H9 (cell line): ENCODE measurements at regions not wholly inside any gene's neighbourhood (a gene's known extent, or its start where the extent isn't known, plus 50 kb on each side); places are given as distances from the start of the nearest gene placed in this dataset.

Experiments used
- DNase-seq: peaks from one replicate; pipeline ENCODE4 v3.0.0-alpha.2; 2017
- H2AFZ ChIP-seq: one replicate; pipeline ENCODE4 v1.6.1; 2013; ENCODE audit warnings: mild to moderate bottlenecking, low read length, control low read depth, moderate library complexity
- H2AK5ac ChIP-seq: 2 replicates; pipeline ENCODE4 v1.6.1; 2013; ENCODE audit warnings: low read length, control low read depth, mixed read lengths; ENCODE audit not compliant: insufficient read length
- H2BK120ac ChIP-seq: one replicate; pipeline ENCODE4 v1.6.1; 2013; ENCODE audit warnings: low read depth, mild to moderate bottlenecking, low read length, control low read depth, inconsistent platforms; ENCODE audit not compliant: poor library complexity, severe bottlenecking
- H2BK12ac ChIP-seq: 2 replicates; pipeline ENCODE4 v1.6.1; 2013; ENCODE audit warnings: low read length, control low read depth, mixed read lengths, low read depth; ENCODE audit not compliant: insufficient read length
- H2BK15ac ChIP-seq: 2 replicates; pipeline ENCODE4 v1.6.1; 2013; ENCODE audit warnings: low read depth, low read length, control low read depth
- H2BK20ac ChIP-seq: one replicate; pipeline ENCODE4 v1.6.1; 2013; ENCODE audit warnings: low read depth, mild to moderate bottlenecking, low read length, control low read depth, inconsistent platforms; ENCODE audit not compliant: poor library complexity, severe bottlenecking
- H2BK5ac ChIP-seq: 2 replicates; pipeline ENCODE4 v1.6.1; 2013; ENCODE audit warnings: low read length, control low read depth, mixed read lengths; ENCODE audit not compliant: insufficient read length
- H3K14ac ChIP-seq: 2 replicates; pipeline ENCODE4 v1.6.1; 2013; ENCODE audit warnings: low read length, control low read depth; ENCODE audit not compliant: insufficient read depth
- H3K18ac ChIP-seq: 2 replicates; pipeline ENCODE4 v1.6.1; 2013; ENCODE audit warnings: low read depth, mild to moderate bottlenecking, mixed read lengths, low read length, control low read depth; ENCODE audit not compliant: insufficient read length
- H3K23ac ChIP-seq: 2 replicates; pipeline ENCODE4 v1.6.1; 2013; ENCODE audit warnings: low read length, control low read depth, mixed read lengths, low read depth; ENCODE audit not compliant: insufficient read length
- H3K23me2 ChIP-seq: 2 replicates; pipeline ENCODE4 v1.6.1; 2013; ENCODE audit warnings: low read depth, mild to moderate bottlenecking, mixed read lengths, low read length, control low read depth; ENCODE audit not compliant: insufficient read length, poor library complexity, severe bottlenecking
- H3K27ac ChIP-seq: 2 replicates; pipeline ENCODE4 v1.5.1; 2013; ENCODE audit warnings: low read length, control low read depth, mixed read lengths, low read depth; ENCODE audit not compliant: insufficient read length
- H3K27me3 ChIP-seq: 2 replicates; pipeline ENCODE4 v1.6.1; 2013; ENCODE audit warnings: low read length, control low read depth, inconsistent platforms; ENCODE audit not compliant: insufficient read depth
- H3K4ac ChIP-seq: 2 replicates; pipeline ENCODE4 v1.6.1; 2013; ENCODE audit warnings: low read depth, mild to moderate bottlenecking, control low read depth, inconsistent platforms, low read length, moderate library complexity
- H3K4me1 ChIP-seq: 2 replicates; pipeline ENCODE4 v1.6.1; 2013; ENCODE audit warnings: low read length, control low read depth, inconsistent platforms; ENCODE audit not compliant: insufficient read depth
- H3K4me2 ChIP-seq: 2 replicates; pipeline ENCODE4 v1.6.1; 2013; ENCODE audit warnings: low read length, control low read depth, mixed read lengths; ENCODE audit not compliant: insufficient read length, insufficient read depth
- H3K56ac ChIP-seq: 2 replicates; pipeline ENCODE4 v1.6.1; 2013; ENCODE audit warnings: low read depth, mild to moderate bottlenecking, mixed read lengths, low read length, control low read depth; ENCODE audit not compliant: insufficient read length
- H3K79me1 ChIP-seq: 2 replicates; pipeline ENCODE4 v1.6.1; 2013; ENCODE audit warnings: low read depth, mild to moderate bottlenecking, moderate library complexity, low read length, control low read depth, inconsistent platforms; ENCODE audit not compliant: insufficient read depth, poor library complexity, severe bottlenecking
- H3K79me2 ChIP-seq: 2 replicates; pipeline ENCODE4 v1.6.1; 2013; ENCODE audit warnings: low read length, control low read depth, inconsistent platforms; ENCODE audit not compliant: insufficient read depth
- H3K9ac ChIP-seq: 2 replicates; pipeline ENCODE4 v1.6.1; 2013; ENCODE audit warnings: low read length, control low read depth, mixed read lengths; ENCODE audit not compliant: insufficient read length; ENCODE audit errors: extremely low read depth
- H3K9me3 ChIP-seq: one replicate; pipeline ENCODE4 v1.6.1; 2013; ENCODE audit warnings: low read depth, low read length, inconsistent platforms; ENCODE audit not compliant: control insufficient read depth
- H3T11ph ChIP-seq: one replicate; pipeline ENCODE4 v1.6.1; 2013; ENCODE audit warnings: mild to moderate bottlenecking, low read length, control low read depth, inconsistent platforms
- H4K20me1 ChIP-seq: one replicate; pipeline ENCODE4 v1.6.1; 2013; ENCODE audit not compliant: control insufficient read depth, insufficient read length, insufficient read depth
- H4K5ac ChIP-seq: 2 replicates; pipeline ENCODE4 v1.6.1; 2013; ENCODE audit warnings: low read depth, mild to moderate bottlenecking, mixed read lengths, low read length, control low read depth; ENCODE audit not compliant: insufficient read length
- H4K8ac ChIP-seq: replicated peaks from 2 replicates; pipeline ENCODE4 v1.6.1; 2013; ENCODE audit warnings: low read length, control low read depth, mixed read lengths, low read depth; ENCODE audit not compliant: insufficient read length
- H4K91ac ChIP-seq: 2 replicates; pipeline ENCODE4 v1.6.1; 2013; ENCODE audit warnings: low read depth, mild to moderate bottlenecking, moderate library complexity, mixed read lengths, low read length, control low read depth; ENCODE audit not compliant: insufficient read length
- H3K27ac Mint-ChIP-seq, 3 experiments: 2 replicates in 2 of 3; 3 replicates in 1 of 3; pipeline ENCODE4 v1.8.0; 2020 to 2021; ENCODE audit warnings: mixed read lengths in 3 of 3, mild to moderate bottlenecking in 1 of 3, moderate library complexity in 1 of 3
- H3K27me3 Mint-ChIP-seq: 2 replicates; pipeline ENCODE4 v1.8.0; 2021; ENCODE audit warnings: low read depth, mild to moderate bottlenecking, moderate library complexity, mixed read lengths
- H3K36me3 Mint-ChIP-seq, 3 experiments: 2 replicates in 2 of 3; 3 replicates in 1 of 3; pipeline ENCODE4 v1.8.0; 2020 to 2021; ENCODE audit warnings: low read depth in 3 of 3, mixed read lengths in 3 of 3; ENCODE audit not compliant: insufficient read depth in 1 of 3
- H3K4me1 Mint-ChIP-seq, 2 experiments: 2 replicates each; pipeline ENCODE4 v1.8.0; 2020; ENCODE audit warnings: mixed read lengths in 2 of 2
- H3K4me3 Mint-ChIP-seq, 2 experiments: 2 replicates in 1 of 2; 3 replicates in 1 of 2; pipeline ENCODE4 v1.8.0; 2020 to 2021; ENCODE audit warnings: mild to moderate bottlenecking in 2 of 2, mixed read lengths in 2 of 2, moderate library complexity in 1 of 2
- H3K9me3 Mint-ChIP-seq, 2 experiments: 2 replicates in 1 of 2; 3 replicates in 1 of 2; pipeline ENCODE4 v1.8.0; 2020; ENCODE audit warnings: mild to moderate bottlenecking in 2 of 2, mixed read lengths in 2 of 2, moderate library complexity in 1 of 2
- CTCF ChIP-seq: fragments of 200-600 bp; sonication (generic); conservative IDR thresholded peaks from 3 replicates; pipeline ENCODE4 v1.8.0; 2021; ENCODE audit warnings: antibody characterized with exemption, mild to moderate bottlenecking
- WGBS: extraction: QIAGEN DNeasy Blood & Tissue Kit; methylation state at CpG from one replicate; pipeline ENCODE4 v1.1.7; 2013; ENCODE audit warnings: missing lambda C conversion rate, low lambda C conversion rate, mixed read lengths; ENCODE audit not compliant: insufficient read length; ENCODE audit errors: extremely low coverage; 5-methylcytosine and 5-hydroxymethylcytosine counted together

DNA sequence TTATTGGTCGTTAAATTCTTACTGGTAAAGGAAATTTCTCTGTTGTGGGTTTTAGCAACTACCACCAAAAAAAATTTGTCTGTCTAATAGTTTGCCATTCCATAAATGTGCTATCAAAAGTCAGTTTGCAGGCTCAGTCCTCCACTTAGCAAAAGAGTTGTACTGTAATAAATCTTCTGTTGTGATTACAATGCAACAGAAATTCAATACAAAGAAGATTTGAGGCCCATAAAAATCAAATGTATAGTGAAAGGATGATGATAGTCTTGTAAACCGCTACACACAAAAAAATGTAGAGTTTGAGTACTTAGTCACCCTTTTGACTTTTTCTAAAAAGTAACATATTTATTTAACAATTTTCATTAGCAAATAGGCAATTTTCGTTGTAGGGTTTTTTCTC lies 251.7 kb downstream of the VGLL3 start:
- H4K20me1 ChIP-seq = no peaks in the 10 kb centered on the region
- H3K9me3 ChIP-seq = no peaks in the 10 kb centered on the region
- no peak overlapping the region for H2AK5ac ChIP-seq
- TF ChIP-seq CTCF = no peak
- no peaks in the 10 kb centered on the region for H3K4me1 ChIP-seq
- no peak overlapping the region for H3K4me2 ChIP-seq
- H3T11ph ChIP-seq = no peak overlapping the region
- no peak overlapping the region for H4K5ac ChIP-seq
- no peaks in the 10 kb centered on the region for H3K27me3 ChIP-seq
- H2BK12ac ChIP-seq = no peak overlapping the region
- no peak overlapping the region for H2BK15ac ChIP-seq
- Mint-ChIP-seq H3K4me1 (no peaks in the 10 kb centered on the region), H3K4me3 (no peak overlapping the region), H3K27me3 (no peaks in the 10 kb centered on the region), H3K36me3 (no peaks in the 10 kb centered on the region), H3K27ac (no peak overlapping the region), H3K9me3 (no peaks in the 10 kb centered on the region)
- no peak for DNase-seq
- H2BK120ac ChIP-seq = no peak overlapping the region
- H3K9ac ChIP-seq = no peak overlapping the region
- no peak overlapping the region for H2BK5ac ChIP-seq
- no peak overlapping the region for H3K4ac ChIP-seq
- WGBS = no CpG with 5 or more reads among the region's 3 CpGs
- no peak overlapping the region for H4K91ac ChIP-seq
- no peak overlapping the region for H2BK20ac ChIP-seq
- H3K23ac ChIP-seq = no peak overlapping the region
- H2AFZ ChIP-seq = no peak overlapping the region
- H3K27ac ChIP-seq = no peak overlapping the region
- no peaks in the 10 kb centered on the region for H3K23me2 ChIP-seq
- H3K56ac ChIP-seq = no peak overlapping the region
- H3K79me2 ChIP-seq = no peaks in the 10 kb centered on the region
- H3K79me1 ChIP-seq = no peaks in the 10 kb centered on the region
- no peak overlapping the region for H4K8ac ChIP-seq
- no peak overlapping the region for H3K14ac ChIP-seq
- H3K18ac ChIP-seq = no peak overlapping the region
